ENCODE measurements at regions not wholly inside any gene's neighbourhood (a gene's known extent, or its start where the extent isn't known, plus 50 kb on each side); places are given as distances from the start of the nearest gene placed in this dataset.

GRCh38 chr7:106485031-106485551 is 175.9 kb downstream of the CCDC71L start:
- DNase-seq: no peak

- no peak for DNase-seq
Measured at GRCh38 chr7:106484562-106484961, 176.4 kb downstream of the CCDC71L start.

DNA sequence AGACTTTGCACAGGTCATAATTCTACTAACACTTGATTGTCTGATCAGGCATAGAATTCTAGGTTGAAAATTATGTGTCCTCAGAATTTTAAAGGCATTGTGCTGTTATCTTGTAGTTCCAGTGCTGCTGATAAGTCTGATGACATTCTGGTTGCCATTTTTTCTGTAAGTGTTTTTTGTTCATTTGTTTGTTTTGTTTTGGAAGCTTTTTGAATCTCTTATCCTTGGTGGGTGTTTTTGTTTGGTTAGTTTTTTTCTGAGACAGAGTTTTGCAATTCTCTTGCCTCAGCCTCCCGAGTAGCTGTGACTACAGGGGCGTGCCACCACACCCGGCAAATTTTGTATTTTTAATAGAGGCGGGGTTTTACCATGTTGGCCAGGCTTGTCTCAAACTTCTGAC is 178.9 kb downstream of the CCDC71L start:
- DNase-seq: no peak

- DNase-seq: no peak
Measured at GRCh38 chr7:106480616-106481031, 180.3 kb downstream of the CCDC71L start.

- DNase-seq: no peak
Measured at GRCh38 chr7:106480161-106480579, 180.8 kb downstream of the CCDC71L start.

DNA sequence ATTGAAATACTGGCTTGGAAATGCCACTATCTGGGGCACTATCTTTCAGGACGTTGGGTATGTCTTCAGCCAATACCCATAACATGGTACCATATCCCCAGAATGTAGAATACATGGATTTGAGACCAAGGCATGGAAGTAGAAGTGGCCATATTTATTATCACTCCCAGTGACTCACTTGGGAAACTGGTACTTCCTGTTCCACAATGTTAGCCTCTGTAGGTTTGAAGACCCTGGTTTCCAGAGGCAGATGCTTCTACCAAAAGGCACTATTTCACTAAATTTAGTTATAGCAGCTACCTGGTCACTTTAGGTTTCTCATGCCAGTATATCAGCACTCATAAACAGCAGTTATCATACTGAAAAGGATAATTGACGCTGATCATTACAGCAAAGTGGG is 184.2 kb downstream of the CCDC71L start:
- no peak for DNase-seq

- no peak for DNase-seq
Measured at GRCh38 chr7:106472741-106473140, 188.0 kb upstream of the NAMPT start.

- DNase-seq: no peak
Measured at GRCh38 chr7:106471686-106472440, 187.1 kb upstream of the NAMPT start.

- DNase-seq: no peak
Measured at GRCh38 chr7:106471021-106471420, 186.2 kb upstream of the NAMPT start.

GRCh38 chr7:106466867-106467266 is 182.1 kb upstream of the NAMPT start:
- DNase-seq: no peak

- DNase-seq: peak in 1 of 58 donors; percentile 5
Measured at GRCh38 chr7:106465704-106466468, 181.1 kb upstream of the NAMPT start.

GRCh38 chr7:106464651-106465050 is 179.9 kb upstream of the NAMPT start:
- no peak for DNase-seq

DNA sequence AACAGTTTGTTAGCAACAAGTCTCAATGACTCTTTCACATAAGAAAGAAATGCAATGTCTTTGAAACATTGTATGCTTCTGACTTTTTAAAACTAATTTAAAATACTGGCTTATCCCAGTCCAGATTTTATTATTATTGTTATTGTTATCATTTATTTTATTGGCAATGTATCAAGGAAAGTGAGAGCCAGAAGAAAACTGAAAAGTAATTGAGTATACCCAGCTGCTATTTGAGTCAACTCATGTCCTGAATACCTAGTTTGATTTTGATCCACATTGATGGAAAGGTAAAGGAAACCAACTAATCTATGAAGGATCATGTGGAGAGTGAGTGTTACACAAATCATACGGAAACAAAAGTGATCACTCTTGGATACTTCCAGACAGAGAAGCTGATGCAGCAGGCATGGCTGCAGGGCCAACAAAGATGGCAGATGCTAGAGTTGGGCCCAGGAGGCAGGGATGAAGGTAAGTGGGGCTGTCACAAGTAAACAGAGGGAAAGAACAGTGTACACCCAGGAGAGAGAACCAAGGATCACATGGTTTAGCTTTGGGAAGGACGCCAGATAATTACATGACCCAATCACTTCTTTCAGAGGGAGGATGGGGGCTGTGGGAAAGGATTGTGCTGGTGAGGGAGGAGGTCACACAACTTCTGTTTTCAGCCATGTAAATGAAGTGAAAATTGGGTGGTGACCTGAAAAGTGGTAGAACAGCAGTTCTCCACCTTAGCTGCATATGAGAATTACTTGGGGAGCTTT is 179.2 kb upstream of the NAMPT start:
- no peak for DNase-seq

- no peak for DNase-seq
Measured at GRCh38 chr7:106462914-106463482, 178.2 kb upstream of the NAMPT start.

- DNase-seq: peak in 1 of 58 donors; percentile 38
Measured at GRCh38 chr7:106462365-106462859, 177.6 kb upstream of the NAMPT start.

DNA sequence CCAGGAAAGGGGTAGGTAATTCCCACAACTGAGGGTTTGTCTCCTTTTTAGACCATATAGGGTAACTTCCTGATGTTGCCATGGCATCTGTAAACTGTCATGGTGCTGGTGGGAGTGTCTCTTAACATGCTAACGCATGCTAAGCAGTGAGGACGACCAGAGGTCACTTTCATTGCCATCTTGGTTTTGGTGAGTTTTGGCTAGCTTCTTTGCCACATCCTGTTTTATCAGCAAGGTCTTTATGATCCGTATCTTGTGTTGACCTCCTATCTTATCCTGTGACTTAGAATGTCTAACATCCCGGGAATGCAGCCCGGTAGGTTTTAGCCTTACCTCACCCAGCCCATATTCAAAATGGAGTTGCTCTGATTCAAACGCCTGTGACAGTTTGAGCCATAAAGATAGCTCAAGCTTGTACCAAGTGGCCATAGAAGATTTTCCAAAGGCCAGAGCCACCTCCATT is 176.0 kb upstream of the NAMPT start:
- no peak for DNase-seq

DNA sequence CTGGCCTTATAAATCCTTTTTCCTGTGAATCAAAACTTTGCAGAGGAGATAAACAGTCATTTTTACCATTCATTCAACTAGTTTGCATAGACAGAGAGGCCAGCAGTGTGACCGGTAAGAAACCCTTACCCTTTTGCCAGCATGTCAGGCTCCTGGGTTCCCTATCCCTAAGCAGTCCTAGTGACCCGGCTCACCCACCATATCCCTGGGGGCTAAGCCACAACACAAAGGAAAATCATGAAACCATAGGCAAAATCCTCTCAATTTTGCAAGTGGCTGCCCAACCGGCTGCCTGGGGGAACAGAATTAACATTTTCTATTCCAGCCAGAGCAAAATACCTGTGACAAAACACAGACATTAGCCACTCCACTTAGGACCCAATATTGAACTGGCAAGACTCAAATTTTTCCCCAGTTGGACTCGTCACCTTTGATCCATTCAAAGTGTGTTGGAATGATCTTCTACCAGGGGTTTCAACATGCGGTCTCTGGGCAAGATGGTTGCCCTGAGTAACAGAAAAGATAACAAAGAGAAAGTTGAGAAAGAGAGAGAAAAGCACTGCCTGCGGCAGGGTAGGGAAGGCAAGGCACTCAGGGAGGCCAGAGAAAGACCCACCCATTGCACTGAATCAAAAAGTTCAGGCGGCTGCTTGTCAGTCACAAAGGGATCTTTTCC is 174.8 kb upstream of the NAMPT start:
- no peak for DNase-seq

- DNase-seq: no peak
Measured at GRCh38 chr7:106457678-106458077, 172.9 kb upstream of the NAMPT start.

- DNase-seq: no peak
Measured at GRCh38 chr7:106456329-106456728, 171.5 kb upstream of the NAMPT start.

Measured in anterior cingulate cortex (tissue), 58 donors.